ENCODE measurements at regions not wholly inside any gene's neighbourhood (a gene's known extent, or its start where the extent isn't known, plus 50 kb on each side); places are given as distances from the start of the nearest gene placed in this dataset.

GRCh38 chr1:102047724-102048123, 51.0 kb upstream of the OLFM3 start:
- no peak for DNase-seq
